Right lobe of liver (tissue), 4 donors: ENCODE measurements at regions not wholly inside any gene's neighbourhood (a gene's known extent, or its start where the extent isn't known, plus 50 kb on each side); places are given as distances from the start of the nearest gene placed in this dataset.

ENCODE experiments used
- CTCF ChIP-seq, 4 donors: fragments of 200-600 bp in 3 of 4; fragments of 450-650 bp in 1 of 4; IDR thresholded peaks; one replicate each; pipeline versions ENCODE4 v1.5.1 to v1.8.0; 2016 to 2022; ENCODE audit warnings: antibody characterized with exemption in 4 of 4, mild to moderate bottlenecking in 2 of 4
- POLR2A ChIP-seq: fragments of 450-650 bp; IDR thresholded peaks from one replicate; pipeline ENCODE4 v1.6.1; 2017; ENCODE audit warnings: antibody characterized with exemption, mild to moderate bottlenecking
- donor health status: DM: no; HTN: no; CAD: no.
- donor health status: DM: no; HTN: no; CAD: no.
- donor health status: DM: no; HTN: yes; CAD: no.

GRCh38 chr20:47428851-47429336 is 72.4 kb upstream of the ZMYND8 start:
- no peak for TF ChIP-seq CTCF (IDR thresholded peaks at IDR 0.05)
- no peak for TF ChIP-seq POLR2A
